Stimulated activated CD4-positive, alpha-beta T cell treated with anti-CD3 and anti-CD28 coated beads, Interleukin-1b, Interleukin-23, amount 100 ng/mL, for 1 hour (primary cell): ENCODE measurements at regions not wholly inside any gene's neighbourhood (a gene's known extent, or its start where the extent isn't known, plus 50 kb on each side); places are given as distances from the start of the nearest gene placed in this dataset.
"Not testable (repeated sequence)": the region's sequence is repeated elsewhere in the genome, so short reads cannot be mapped to it uniquely, and the experiment has no call there.

Experiments
- DNase-seq, 2 donors: peaks; one replicate each; pipeline ENCODE4 v3.0.0-alpha.2; 2020; ENCODE audit warnings: low read depth in 2 of 2

- not testable (repeated sequence) for DNase-seq
Observed at GRCh38 chr17:6373599-6373998, 61.3 kb downstream of the AIPL1 start.

GRCh38 chr17:6366221-6366666, 68.7 kb downstream of the AIPL1 start:
- no peak for DNase-seq

DNA sequence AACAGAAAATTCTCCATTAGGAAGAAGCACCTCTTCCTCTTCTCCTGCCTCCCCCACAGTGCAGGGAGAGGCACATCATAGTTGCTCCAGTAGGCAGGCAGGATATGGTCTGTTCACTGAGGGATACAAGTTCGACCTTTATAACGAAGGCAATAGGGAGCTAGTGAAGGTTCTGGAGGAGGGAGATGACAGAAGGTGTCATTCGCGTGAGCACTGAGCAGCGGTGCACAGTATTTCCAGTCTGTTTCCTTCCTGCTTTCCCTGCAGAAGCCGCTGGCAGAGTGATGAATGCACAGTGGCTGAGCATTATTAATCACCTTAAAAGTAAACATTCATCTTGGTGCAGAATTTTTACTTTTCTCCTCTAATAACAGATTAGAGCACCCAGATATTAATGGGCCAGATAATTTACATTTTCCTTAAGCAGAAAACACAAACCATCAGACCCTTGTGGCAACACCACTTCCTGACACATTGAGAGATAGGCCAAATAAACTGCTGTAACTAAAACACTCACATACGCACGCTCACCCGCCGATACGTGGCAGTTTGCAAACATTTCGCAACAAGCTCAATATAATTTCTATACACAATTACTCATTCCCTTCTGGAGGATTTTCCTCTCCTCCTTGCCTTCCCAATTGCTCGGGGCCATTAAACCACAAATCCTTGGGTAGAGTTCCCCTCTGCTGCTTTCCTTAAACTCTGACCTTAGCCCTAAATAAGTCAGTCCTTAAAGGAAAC, 69.5 kb downstream of the AIPL1 start:
- DNase-seq: no peak

- DNase-seq: no peak
Observed at GRCh38 chr17:6361733-6362132, 73.2 kb downstream of the AIPL1 start.

DNA sequence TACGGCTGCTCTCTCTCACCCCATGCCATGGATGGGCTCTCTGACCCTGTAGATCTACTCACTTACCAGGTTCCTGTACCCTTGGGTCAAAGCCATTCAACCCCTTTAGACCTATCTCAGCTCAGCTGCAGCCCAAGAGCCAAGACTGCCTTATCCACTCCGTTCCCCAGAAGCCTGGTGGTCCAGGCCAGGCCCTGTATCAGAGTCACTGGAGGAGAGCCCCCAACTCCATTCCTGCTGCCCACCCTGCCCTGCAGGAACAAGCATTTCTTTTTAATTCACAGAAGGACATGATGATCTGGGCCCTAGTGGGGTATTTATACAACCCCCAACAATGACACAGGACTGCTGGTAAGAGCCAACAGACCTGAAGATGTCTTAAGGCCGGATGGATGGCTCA, 76.8 kb downstream of the AIPL1 start:
- DNase-seq: no peak

DNA sequence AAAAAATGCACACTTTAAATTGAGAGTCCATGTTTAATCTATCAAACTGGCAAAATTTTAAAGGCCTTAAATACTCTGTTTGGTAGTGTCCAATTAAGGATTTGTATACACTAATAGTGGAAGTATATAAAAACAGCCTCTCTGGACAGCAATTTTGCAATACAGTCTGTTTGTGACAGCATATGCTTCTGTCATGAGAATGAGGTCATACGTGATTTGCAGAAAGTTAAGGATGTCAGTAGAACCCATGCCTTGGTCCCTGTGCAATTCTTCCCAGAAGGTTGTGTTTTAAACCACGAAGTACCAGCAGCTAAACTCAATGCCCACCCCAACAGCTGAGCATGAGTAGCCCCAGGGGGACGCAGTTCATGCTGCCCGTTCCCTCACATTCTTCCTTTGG, 78.4 kb downstream of the AIPL1 start:
- no peak for DNase-seq

GRCh38 chr17:6355196-6355595, 79.7 kb downstream of the AIPL1 start:
- no peak for DNase-seq

DNA sequence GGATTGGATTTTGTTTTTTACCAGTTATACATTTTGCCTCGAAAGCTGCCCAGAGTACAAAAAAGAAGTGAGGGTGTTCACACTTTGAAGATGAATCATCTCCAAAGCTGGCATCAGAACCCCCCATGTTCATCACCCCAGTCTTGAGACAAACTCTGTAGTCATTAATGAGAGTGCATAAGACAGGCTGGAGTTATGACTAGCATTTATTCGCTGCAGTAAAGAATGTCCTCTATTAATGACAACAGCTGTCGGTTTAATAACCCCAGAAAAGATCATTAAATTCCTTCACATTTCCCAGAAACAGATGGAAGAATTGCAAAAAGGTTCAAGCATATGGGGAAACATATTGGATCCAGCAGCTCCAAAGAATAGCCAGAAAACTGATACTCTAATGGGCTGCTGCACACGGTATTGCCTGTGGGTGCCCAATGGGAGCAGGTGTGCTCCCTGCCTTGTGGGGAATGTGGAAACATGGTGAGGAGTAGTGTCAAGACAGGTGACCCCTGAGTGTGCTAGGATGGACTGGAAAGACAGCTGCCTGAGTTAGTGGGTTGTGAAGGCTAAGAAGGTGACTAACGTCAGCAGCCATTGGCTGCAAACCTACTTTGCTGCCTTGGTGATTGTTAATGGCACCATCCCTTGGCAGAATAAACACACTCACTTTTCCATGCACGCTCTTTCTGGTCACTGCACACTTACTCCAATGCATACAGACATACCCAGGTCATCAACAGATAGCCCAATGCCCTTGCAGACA, 81.9 kb downstream of the AIPL1 start:
- DNase-seq: no peak

DNA sequence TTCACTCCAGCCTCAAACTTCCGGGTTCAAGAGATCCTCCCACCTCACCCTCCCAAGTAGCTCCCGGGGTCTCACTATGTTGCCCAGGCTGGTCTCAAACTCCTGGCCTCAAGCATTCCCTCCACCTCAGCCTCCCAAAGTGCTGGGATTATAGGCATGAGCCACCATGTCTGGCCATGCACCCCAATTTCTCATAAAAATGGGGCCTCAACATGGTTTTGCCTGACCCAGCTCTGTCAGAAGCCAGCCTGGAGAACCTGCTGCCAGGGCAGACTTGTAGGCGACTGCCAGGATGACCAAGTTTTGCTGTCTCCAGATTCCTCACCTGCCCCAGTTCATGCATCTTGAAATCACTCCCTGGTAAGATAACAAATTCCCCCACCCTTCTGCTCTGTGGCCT, 82.9 kb downstream of the AIPL1 start:
- no peak for DNase-seq

DNA sequence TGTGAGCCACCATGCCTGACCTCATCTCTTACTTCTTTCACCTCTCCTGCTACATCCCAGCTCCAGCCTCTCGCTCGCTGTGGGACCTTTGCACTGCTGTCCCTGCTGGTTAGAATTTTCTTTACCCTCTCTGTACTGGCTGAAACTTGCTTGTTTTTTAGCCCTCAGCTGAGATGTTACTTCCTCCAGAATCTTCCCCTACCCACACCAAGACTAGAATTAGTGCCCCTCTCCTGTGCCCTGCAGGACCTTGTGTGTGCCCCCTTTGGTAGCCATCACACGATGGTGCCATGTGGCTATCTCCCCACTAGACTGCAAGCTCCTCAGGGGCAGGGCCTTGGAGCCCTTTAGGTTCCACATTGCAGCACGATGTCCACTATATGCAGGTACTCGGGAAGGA, 84.1 kb downstream of the AIPL1 start:
- DNase-seq: no peak

GRCh38 chr17:6348891-6349290, 86.0 kb downstream of the AIPL1 start:
- DNase-seq: no peak

GRCh38 chr17:6347776-6348175, 87.1 kb downstream of the AIPL1 start:
- DNase-seq: no peak

GRCh38 chr17:6346986-6347385, 87.9 kb downstream of the AIPL1 start:
- no peak for DNase-seq

- DNase-seq: no peak
Observed at GRCh38 chr17:6346156-6346786, 88.7 kb downstream of the AIPL1 start.

GRCh38 chr17:6343736-6344135, 91.2 kb downstream of the AIPL1 start:
- DNase-seq: no peak

DNA sequence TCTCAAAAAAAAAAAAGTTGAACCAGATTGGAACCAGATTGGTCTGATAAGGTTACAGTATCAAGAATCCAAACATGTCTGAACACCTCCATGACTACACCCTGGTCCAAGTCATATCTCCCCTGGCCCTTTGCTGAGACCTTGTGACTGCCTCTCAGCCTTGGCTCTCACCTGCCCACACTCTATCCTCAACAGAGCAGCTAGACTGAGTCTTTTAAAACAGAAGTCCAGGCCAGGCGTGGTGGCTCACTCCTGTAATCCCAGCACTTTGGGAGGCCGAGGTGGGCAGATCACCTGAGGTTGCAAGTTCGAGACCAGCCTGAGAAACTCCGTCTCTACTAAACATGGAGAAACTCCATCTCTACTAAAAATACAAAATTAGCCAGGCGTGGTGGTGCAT, 91.7 kb downstream of the AIPL1 start:
- DNase-seq: no peak

- no peak for DNase-seq
Observed at GRCh38 chr17:6340708-6341107, 94.2 kb downstream of the AIPL1 start.

DNA sequence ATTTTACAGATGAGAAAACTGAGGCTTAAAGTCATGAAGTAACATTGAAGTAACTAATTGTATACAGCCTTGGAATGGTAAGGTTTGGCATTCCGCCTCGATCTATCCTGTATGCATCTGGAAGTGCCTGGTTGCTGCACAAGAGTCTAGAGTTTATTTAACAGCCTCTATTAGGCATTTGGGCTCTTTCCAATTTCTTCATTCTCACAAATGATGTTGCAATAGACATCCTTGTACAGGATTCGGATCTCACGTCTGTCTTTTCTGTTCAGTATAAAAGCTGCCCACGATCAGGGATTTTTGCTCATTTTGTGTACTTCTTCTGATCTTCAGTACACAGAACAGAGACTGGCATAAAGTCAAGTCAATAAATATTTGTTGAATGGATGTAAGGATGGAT, 100.5 kb downstream of the AIPL1 start:
- no peak for DNase-seq

DNA sequence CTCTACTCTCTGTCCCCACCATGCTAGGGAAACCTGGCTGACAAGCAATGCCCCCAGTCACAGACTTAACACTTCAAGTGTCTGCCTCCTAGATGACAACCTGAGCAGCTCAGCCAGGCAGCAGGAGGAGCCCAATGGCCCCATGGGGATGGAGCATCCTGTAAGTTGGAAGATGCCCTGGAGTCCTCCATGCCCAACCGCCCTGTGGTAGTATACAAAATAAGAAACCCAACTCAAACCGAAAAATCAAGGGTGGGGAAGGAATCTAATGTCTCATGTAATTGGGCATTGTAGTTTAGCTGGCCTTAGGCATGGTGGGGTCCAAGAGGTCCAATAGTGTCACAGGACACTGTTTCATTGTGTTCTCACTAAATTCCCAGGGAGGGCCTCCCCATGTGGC, 104.0 kb downstream of the AIPL1 start:
- no peak for DNase-seq

GRCh38 chr17:6328279-6328678, 106.6 kb downstream of the AIPL1 start:
- DNase-seq: no peak

GRCh38 chr17:6327007-6327406, 107.9 kb downstream of the AIPL1 start:
- no peak for DNase-seq

GRCh38 chr17:6326483-6326882, 108.4 kb downstream of the AIPL1 start:
- DNase-seq: no peak

GRCh38 chr17:6325741-6326140, 109.2 kb downstream of the AIPL1 start:
- no peak for DNase-seq
